Fibroblast of gingiva (primary cell): ENCODE measurements at regions not wholly inside any gene's neighbourhood (a gene's known extent, or its start where the extent isn't known, plus 50 kb on each side); places are given as distances from the start of the nearest gene placed in this dataset.
"Not testable (repeated sequence)": the region's sequence is repeated elsewhere in the genome, so short reads cannot be mapped to it uniquely, and the experiment has no call there.

Experiments used
- DNase-seq: peaks from one replicate; pipeline ENCODE4 v3.0.0-alpha.2; 2011; ENCODE audit warnings: low read depth

GRCh38 chr6:86476311-86476710 lies 461.0 kb upstream of the HTR1E start:
- DNase-seq, result no peak

- DNase-seq, result no peak
These were observed 463.2 kb upstream of the HTR1E start for GRCh38 chr6:86474081-86474480.

GRCh38 chr6:86471791-86472190 lies 465.5 kb upstream of the HTR1E start:
- DNase-seq, result no peak

GRCh38 chr6:86459978-86460377 lies 477.4 kb upstream of the HTR1E start:
- no peak for DNase-seq

- DNase-seq, result no peak
These were observed 480.5 kb upstream of the HTR1E start for GRCh38 chr6:86456821-86457220.

GRCh38 chr6:86453232-86453631 lies 484.1 kb upstream of the HTR1E start:
- no peak for DNase-seq

GRCh38 chr6:86448398-86448797 lies 488.9 kb upstream of the HTR1E start:
- no peak for DNase-seq

GRCh38 chr6:86440608-86441007 lies 496.7 kb upstream of the HTR1E start:
- no peak for DNase-seq

GRCh38 chr6:86423571-86423970 lies 513.8 kb upstream of the HTR1E start:
- DNase-seq, result no peak

GRCh38 chr6:86412057-86412456 lies 525.3 kb upstream of the HTR1E start:
- no peak for DNase-seq

- DNase-seq, result no peak
These were observed 530.2 kb upstream of the HTR1E start for GRCh38 chr6:86407128-86407527.

- DNase-seq, result not testable (repeated sequence)
These were observed 544.5 kb upstream of the HTR1E start for GRCh38 chr6:86392850-86393249.

- no peak for DNase-seq
These were observed 556.7 kb upstream of the HTR1E start for GRCh38 chr6:86380571-86381125.

GRCh38 chr6:86357877-86358276 lies 579.5 kb upstream of the HTR1E start:
- DNase-seq, result no peak

- no peak for DNase-seq
These were observed 582.1 kb upstream of the HTR1E start for GRCh38 chr6:86355271-86355670.

GRCh38 chr6:86331919-86332318 lies 605.4 kb upstream of the HTR1E start:
- no peak for DNase-seq

GRCh38 chr6:86331265-86331840 lies 606.0 kb upstream of the HTR1E start:
- no peak for DNase-seq

- no peak for DNase-seq
These were observed 631.1 kb upstream of the HTR1E start for GRCh38 chr6:86306210-86306609.

GRCh38 chr6:86285876-86286275 lies 643.2 kb upstream of the SYNCRIP start:
- DNase-seq, result no peak

- DNase-seq, result not testable (repeated sequence)
These were observed 642.3 kb upstream of the SYNCRIP start for GRCh38 chr6:86284809-86285480.

GRCh38 chr6:86283596-86283995 lies 640.9 kb upstream of the SYNCRIP start:
- DNase-seq, result not testable (repeated sequence)

- DNase-seq, result no peak
These were observed 633.4 kb upstream of the SYNCRIP start for GRCh38 chr6:86276056-86276455.

GRCh38 chr6:86273936-86274335 lies 631.2 kb upstream of the SYNCRIP start:
- DNase-seq, result no peak
